HG03565 (cell line): ENCODE measurements at regions not wholly inside any gene's neighbourhood (a gene's known extent, or its start where the extent isn't known, plus 50 kb on each side); places are given as distances from the start of the nearest gene placed in this dataset.
"Not testable (repeated sequence)": the region's sequence is repeated elsewhere in the genome, so short reads cannot be mapped to it uniquely, and the experiment has no call there.

Experiments used
- ATAC-seq: cut with Tn5 transposase; IDR thresholded peaks from one replicate; pipeline ENCODE4 v1.9.1; 2021; ENCODE audit warnings: mild to moderate bottlenecking, moderate library complexity; ENCODE audit not compliant: unreplicated experiment

DNA sequence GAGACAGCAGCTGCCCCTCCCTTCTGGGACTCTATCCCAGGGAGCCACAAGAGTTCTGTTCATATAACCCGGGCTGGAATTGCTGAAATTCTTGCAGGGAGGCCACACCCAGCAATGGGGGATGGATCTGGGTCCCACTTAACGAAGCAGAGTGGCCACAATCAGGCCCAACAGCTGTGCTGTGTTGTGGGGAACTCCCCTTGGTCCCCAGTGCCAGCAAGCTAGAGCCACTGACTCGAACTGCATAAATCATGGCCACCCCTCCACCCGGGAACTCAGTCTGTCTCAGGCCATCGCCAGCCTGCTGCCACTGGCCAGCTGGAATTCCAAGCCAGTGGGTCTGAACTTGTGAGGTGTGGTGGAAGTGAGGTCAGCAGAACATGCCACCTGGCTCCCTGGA lies 111.1 kb downstream of the KLF8 start:
- ATAC-seq: no peak

DNA sequence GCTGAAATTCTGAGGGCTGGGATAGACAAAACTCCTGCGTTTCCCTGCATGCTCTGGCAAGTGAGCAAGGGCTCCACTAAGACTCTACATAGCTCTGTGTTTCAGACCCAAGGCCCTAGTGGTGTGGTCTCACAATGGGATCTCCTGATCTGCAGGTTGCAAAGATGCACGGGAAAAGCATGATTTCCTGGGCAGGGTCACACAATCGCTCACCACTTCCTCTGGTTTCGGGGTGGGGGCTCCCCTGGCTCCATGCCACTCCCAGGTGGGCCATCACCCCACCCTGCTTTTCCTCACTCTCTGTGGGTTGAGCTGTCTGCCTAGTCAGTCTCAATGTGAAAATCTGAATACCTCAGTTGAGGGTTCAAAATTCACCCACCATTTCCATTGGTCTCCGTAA lies 111.5 kb downstream of the KLF8 start:
- ATAC-seq: no peak

DNA sequence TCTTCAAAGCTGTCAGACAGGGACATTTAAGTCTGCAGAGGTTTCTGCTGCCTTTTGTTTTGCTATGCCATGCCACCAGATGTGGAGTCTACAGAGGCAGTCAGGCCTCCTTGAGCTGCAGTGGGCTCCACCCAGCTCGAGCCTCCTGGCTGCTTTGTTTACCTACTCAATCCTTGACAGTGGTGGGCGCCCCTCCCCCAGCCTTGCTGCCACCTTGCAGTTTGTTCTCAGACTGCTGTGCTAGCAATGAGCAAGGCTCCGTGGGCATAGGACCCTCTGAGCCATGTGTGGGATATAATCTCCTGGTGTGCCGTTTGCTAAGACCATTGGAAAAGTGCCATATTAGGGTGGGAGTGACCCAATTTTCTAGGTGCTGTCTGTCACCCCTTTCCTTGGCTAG lies 126.0 kb downstream of the KLF8 start:
- ATAC-seq: not testable (repeated sequence)

DNA sequence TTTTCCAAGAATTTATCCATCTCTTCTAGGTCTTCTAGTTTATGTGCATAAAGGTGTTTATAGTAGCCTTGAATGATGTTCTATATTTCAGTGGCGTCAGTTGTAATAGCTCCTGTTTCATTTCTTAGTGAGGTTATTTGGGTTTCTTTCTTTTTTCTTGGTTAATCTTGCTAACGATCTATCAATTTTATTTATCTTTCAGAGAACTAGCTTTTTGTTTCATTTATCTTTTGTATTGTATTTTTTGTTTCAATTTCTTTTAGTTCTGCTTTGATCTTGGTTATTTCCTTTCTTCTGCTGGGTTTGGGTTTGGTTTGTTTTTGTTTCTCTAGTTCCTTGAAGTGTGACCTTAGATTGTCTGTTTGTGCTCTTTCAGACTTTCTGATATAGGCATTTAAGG lies 133.0 kb downstream of the KLF8 start:
- ATAC-seq: not testable (repeated sequence)

DNA sequence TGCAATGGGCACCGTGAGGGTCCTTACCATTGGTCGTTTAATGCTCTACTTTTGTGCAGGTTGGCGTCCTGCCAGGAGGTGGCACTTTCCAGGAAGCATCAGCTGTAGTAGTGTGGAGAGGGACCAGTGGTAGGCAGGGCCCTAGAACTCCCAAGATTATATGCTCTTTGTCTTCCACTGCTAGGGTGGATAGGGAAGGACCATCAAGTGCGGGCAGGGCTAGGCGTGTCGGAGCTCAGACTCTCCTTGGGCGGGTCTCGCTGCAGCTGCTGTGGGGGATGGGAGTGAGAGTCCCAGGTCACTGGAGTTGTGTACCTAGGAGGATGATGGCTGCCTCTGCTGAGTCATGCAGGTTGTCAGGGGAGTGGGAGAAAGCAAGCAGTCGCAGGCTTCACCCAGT lies 134.7 kb downstream of the KLF8 start:
- ATAC-seq: no peak

DNA sequence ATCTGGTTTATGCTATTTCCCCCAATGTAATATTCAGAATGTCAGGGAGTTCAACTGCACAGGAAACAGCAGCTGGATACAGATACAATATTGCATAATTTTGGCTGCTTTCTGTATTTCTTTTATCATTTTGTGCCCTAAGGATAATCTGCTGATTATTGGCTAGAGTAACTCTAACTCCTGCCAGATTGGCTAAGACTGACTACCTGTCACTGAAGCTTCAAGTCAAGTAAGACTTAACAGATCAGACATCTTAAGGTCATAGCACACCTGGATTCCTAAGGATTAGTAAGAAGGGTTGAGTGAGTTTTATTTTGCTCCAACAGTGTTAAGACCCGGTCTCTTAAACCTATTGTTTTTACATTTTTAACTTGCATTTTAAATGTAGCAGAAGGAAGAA lies 136.8 kb downstream of the KLF8 start:
- no peak for ATAC-seq

DNA sequence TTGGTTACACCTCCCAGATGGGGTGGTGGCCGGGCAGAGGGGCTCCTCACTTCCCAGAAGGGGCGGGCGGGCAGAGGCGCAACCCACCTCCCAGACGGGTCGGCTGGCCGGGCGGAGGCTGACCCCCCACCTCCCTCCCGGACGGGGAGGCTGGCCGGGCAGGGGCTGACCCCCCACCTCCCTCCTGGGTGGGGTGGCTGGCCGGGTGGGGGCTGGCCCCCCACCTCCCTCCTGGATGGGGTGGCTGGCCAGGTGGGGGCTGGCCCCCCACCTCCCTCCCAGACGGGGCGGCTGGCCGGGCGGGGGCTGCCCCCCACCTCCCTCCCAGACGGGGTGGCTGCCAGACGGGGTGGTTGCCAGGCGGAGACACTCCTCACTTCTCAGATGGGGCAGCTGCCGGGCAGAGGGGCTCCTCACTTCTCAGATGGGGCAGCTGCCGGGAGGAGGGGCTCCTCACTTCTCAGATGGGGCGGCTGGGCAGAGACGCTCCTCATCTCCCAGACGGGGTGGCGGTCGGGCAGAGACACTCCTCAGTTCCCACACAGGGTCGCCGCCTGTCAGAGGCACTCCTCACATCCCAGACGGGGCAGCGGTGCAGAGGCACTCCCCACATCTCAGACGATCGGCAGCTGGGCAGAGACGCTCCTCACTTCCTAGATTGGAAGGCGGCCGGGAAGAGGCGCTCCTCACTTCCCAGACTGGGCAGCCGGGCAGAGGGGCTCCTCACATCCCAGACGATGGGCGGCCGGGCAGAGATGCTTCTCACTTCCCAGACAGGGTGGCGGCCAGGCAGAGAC lies 148.0 kb downstream of the KLF8 start:
- ATAC-seq: not testable (repeated sequence)

DNA sequence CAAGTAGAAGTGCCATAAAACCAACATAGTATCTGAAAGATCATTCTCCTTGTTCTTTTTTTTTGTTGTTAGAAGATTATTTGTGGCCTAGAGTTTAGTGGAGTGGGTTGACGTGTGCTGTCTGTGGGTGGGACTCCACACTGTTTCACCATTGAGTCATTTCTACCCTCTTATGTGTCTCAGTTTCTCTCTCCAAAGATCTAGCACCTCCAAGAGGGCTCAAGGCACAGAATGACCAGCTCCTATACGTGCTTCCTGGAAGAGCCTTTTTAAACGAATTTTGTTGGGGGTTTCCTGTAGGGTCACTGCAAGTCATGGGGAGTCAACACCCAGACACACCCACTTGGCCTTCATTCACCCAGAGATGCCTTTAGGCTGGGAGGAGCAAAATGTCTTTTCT lies 150.1 kb downstream of the KLF8 start:
- ATAC-seq: peak; percentile 79

DNA sequence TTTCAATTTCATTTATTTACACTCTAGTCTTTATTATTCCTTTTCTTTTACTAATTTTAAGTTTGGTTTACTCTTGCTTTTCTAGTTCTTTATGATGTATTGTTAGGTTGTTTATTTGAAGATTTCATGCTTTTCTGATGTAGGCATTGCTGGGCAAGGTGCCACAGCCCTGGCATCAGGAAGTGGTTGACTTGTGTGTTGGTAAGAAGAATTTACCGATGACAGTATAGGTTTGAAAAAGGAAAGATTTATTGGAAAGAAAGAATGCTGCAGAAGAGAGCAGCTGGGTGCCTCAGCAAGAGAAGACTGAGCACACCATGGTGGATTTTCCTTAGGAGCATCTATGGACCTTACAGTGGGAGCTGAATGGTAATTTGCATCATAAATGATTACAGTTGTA lies 153.2 kb downstream of the KLF8 start:
- no peak for ATAC-seq

DNA sequence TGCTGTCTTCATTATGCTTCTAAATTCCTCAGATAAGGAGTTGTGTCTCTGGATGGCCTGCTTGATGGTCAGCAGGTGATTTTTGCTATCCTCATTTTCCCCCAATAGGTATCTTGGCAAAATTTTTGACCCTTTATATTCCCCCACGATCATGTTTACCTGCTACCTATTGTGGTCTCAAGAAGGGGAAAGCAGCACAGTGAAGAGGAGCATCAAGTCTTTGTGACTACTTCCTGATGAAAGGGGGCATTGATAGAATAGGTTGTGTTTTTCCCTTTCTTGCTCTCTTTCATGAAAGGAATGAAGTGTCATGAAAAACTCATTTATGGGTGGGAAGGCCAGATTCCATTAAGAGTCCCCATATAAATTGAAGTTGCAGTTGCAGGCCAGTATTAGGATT lies 153.8 kb downstream of the KLF8 start:
- no peak for ATAC-seq

DNA sequence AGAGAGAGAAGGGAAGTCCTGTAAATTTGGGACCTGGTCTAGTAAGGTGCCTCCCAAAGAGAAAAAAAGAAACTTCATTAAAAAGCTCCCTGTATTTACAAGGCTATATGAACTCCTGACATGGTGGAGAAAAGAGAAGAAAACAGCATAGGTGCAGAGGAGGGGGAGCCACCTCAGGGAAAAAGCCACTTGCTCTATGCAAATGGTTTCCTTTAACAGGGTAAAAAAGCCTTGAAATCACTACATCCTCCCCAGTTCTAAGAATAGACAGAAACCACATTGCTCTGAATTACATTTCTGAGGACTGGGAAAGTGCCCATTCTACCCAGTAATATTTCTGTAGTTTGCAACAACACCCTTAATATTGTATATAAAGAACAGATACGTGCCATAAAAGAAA lies 165.5 kb downstream of the KLF8 start:
- ATAC-seq: no peak

DNA sequence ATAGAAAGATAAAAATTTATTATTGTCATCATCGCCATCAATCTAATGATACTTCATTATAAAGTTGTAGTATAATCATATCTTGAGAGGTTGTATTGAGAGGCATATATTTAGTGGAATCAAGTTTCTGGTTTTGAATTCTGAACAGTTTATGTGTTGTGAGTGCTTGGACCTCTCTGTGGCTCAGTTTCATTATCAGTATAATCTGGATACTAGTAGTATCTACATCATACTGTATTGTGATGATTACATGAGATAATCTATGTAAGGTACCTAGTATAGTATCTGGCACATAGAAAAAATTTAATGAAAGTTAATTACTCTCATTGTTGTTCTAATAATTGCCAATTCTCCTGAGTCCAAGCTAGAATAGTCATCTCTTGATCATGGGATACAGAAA lies 161.2 kb upstream of the UBQLN2 start:
- no peak for ATAC-seq

DNA sequence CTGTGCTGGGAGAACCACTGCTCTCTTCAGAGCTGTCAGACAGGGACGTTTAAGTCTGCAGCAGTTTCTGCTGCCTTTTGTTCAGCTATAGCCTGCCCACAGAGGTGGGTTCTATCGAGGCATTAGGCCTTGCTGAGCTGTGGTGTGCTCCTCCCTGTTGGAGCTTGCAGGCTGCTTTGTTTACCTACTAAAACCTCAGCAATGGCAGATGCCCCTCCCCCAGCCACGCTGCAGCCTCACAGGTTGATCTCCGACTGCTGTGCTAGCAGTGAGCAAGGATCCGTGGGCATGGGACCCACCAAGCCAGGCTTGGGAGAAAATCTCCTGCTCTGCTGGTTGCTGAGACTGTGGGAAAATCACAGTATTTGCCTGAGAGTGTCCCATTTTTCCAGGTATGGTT lies 133.8 kb upstream of the UBQLN2 start:
- ATAC-seq: no peak

DNA sequence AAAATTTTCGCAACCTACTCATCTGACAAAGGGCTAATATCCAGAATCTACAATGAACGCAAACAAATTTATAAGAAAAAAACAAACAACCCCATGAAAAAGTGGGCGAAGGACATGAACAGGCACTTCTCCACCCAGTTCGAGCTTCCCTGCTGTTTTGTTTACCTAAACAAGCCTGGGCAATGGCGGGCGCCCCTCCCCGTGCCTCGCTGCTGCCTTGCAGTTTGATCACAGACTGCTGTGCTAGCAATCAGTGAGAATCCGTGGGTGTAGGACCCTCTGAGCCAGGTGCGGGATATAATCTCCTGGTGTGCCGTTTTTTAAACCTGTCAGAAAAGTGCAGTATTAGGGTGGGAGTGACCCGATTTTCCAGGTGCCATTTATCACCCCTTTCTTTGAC lies 111.4 kb upstream of the UBQLN2 start:
- ATAC-seq: not testable (repeated sequence)

DNA sequence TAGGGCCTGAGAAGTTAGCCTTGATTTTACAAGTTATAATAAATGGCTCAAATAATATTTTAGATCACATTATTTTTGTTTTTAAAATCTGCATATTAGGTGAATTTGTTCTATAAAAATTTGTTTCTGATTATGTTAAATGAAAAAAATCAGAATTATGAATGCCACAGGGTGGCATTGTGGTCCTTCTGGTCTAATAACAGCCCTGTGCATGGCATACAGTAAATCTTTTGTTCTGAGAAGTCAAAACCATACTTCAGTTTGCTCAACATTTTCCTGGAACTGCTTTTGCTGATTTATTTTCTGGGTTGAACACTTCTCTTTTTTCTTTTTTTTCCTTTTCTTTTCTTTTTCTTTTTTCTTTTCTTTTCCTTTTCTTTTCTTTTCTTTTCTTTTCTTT lies 101.0 kb upstream of the UBQLN2 start:
- no peak for ATAC-seq

DNA sequence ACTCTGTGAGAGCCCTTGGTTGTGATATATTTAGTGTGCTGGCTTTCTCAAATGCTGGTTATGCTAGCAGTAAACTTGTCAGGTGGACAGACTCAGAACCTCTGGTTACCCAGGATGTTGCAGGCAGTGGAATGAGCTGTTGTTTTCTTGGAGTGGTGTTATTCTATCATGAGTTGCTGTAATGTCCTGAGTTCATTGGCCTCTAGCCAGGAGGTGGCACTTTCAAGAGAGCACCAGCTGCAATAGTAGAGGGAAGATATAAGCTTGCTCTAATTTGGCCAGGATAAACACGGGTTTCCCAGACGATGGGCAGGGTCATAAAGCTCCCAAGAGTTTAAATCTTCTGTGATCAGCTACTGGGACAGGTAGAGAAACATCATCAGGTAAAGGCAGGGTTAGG lies 95.0 kb upstream of the UBQLN2 start:
- no peak for ATAC-seq

DNA sequence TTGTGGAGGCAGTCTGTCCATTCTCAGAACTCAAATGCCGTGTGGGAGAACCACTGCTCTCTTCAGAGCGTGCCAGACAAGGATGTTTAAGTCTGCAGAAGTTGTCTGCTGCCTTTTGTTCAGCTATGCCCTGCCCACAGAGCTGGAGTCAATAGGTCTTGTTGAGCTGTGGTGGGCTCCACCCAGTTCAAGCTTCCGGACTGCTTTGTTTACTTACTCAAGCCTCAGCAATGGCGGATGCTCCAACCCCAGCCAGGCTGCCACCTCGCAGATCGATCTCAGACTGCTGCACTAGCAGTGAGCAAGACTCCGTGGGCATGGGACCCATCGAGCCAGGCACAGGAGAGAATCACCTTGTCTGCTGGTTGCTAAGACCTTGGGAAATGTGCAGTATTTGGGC lies 68.5 kb upstream of the UBQLN2 start:
- not testable (repeated sequence) for ATAC-seq

DNA sequence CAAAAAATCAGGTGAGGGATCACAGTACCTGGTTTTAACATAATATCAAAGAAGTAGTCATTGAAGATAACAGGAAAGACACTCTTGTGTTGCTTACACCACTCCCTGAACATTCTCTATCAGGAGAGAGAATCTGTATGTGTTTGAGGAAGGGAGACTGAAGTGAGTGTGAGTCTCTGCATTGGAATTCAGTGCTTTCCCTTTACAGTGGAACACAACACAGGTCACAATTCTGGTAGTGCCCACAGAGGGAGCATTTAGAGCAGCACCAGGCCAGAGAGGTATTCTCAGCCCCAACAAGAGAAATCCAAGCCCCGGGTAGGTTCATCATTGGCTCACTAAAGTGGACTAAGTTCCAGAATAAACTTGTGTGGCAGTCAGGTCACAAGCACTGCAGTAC lies 64.7 kb upstream of the UBQLN2 start:
- no peak for ATAC-seq

DNA sequence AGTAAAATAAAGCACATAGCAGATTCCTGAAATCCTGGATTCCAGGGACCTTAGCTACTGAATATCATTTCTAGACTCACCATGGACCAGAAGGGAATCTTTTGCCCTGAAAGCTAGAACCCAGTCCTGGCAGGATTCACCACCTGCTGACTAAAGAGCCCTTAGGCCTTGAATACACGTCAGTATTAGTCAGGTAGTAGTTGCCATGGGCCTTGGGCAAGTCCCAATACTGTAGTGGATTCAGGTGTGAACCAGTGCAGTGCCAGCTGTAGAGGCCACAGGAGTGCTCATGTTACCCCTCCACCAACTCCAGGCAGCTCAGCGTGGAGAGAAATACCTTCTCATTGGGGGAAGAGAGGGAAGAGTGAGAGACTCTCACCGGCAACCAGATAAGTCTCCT lies 64.1 kb upstream of the UBQLN2 start:
- no peak for ATAC-seq

DNA sequence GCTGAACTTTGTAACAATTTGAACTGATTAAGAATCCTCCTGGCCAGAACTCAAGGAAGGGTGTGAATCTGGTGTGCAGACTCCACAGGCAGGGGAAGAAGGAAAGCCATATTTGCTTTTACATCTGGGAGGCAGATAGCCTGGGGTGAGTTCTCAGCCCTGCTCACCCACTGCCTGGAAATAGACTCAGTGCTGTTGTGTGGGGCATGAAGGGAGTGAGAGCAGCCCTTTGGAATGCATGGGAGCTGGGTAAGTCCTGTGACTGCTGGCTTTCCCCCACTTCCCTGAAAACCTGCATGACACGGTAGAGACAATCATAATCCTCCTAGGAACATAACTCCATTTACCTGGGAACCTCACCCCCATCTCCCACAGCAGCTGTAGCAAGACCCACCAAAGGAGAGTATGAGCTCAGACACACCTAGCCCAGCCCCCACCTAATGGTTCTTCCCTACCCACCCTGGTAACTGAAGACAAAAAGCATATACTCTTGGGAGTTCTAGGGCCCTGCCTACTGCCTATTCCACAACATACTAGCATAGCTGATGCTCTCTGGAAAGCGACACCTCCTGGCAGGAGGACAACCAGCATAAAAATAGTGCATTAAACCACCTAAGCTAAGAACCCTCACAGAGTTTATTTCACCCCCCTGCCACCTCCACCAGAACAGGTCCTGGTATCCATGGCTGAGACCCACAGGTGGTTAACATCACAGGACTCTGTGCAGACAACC lies 59.3 kb upstream of the UBQLN2 start:
- ATAC-seq: no peak

DNA sequence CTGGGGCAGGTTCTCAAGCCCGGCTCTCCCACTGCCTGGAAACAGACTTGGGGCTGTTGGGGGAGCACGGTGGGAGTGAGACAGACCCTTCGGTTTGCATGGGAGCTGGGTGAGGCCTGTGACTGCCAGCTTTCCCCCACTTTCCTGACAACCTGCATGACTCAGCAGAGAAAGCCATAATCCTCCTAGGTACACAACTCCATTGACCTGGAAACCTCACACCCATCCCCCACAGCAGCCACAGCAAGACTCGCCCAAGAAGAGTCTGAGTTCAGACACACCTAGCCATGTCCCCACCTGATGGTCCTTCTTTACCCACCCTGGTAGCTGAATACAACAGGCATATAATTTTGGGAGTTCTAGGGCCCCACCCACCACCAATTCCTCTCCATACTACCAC lies 57.6 kb upstream of the UBQLN2 start:
- no peak for ATAC-seq
